IPS DF 6.9 (cell line): ENCODE measurements at regions not wholly inside any gene's neighbourhood (a gene's known extent, or its start where the extent isn't known, plus 50 kb on each side); places are given as distances from the start of the nearest gene placed in this dataset.
A peak's percentile ranks its signal among the peaks of the same experiment; 100 is the strongest.

ENCODE experiments used
- DNase-seq: peaks from one replicate; pipeline ENCODE4 v3.0.0-alpha.2; 2013; ENCODE audit warnings: low read depth, low spot score
- H3K27ac ChIP-seq: one replicate; pipeline ENCODE4 v1.5.1; 2013; ENCODE audit warnings: low read length, control low read depth
- H3K27me3 ChIP-seq: 2 replicates; pipeline ENCODE4 v1.6.1; 2013; ENCODE audit warnings: mild to moderate bottlenecking, low read length; ENCODE audit not compliant: control insufficient read depth, insufficient read depth
- H3K36me3 ChIP-seq: 2 replicates; pipeline ENCODE4 v1.6.1; 2013; ENCODE audit warnings: low read length; ENCODE audit not compliant: control insufficient read depth, insufficient read depth
- H3K4me1 ChIP-seq: 2 replicates; pipeline ENCODE4 v1.6.1; 2013; ENCODE audit warnings: low read length; ENCODE audit not compliant: control insufficient read depth, insufficient read depth
- H3K4me3 ChIP-seq: 2 replicates; pipeline ENCODE4 v1.5.1; 2013; ENCODE audit warnings: mild to moderate bottlenecking, low read length
- H3K9me3 ChIP-seq: 2 replicates; pipeline ENCODE4 v1.6.1; 2013; ENCODE audit warnings: low read length, inconsistent platforms; ENCODE audit not compliant: control insufficient read depth, insufficient read depth
- WGBS: extraction: QIAGEN DNeasy Blood & Tissue Kit; methylation state at CpG from one replicate; pipeline ENCODE4 v1.1.7; 2013; ENCODE audit warnings: mixed read lengths, missing lambda C conversion rate; ENCODE audit not compliant: insufficient read length, insufficient coverage; 5-methylcytosine and 5-hydroxymethylcytosine counted together

DNA sequence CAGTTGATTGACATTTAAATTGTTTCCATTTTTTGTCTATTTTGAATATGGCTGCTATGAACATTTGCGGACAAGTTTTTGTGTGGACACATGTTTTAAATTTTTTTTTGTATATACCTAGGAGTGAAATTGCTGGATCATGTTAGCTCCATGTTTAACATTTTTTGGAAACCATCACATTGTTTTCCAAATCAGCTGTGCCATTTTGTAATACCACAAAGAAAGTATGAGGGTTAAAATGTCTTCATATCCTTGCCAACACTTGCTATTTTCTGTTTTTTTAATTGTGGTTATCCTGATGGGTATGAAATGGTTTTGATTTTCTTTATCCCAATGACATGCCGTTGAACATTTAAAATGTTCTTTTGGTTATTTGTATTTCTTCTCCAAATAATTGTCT lies 52.1 kb downstream of the CARTPT start:
- Histone ChIP-seq H3K4me3 (no peak overlapping the region), H3K9me3 (no peaks in the 10 kb centered on the region), H3K27me3 (no peaks in the 10 kb centered on the region), H3K27ac (no peak overlapping the region), H3K4me1 (no peaks in the 10 kb centered on the region), H3K36me3 (no peaks in the 10 kb centered on the region)
- no peak for DNase-seq
- WGBS = no CpG with 5 or more reads among the region's 2 CpGs

- Histone ChIP-seq H3K9me3 (no peaks in the 10 kb centered on the region), H3K4me1 (no peaks in the 10 kb centered on the region), H3K27me3 (no peaks in the 10 kb centered on the region), H3K4me3 (no peak overlapping the region), H3K36me3 (no peaks in the 10 kb centered on the region), H3K27ac (no peak overlapping the region)
- WGBS = no CpG with 5 or more reads among the region's 4 CpGs
- DNase-seq = no peak
Observed at GRCh38 chr5:71778678-71779276, 59.7 kb downstream of the CARTPT start.

GRCh38 chr5:71780597-71780996 lies 61.5 kb downstream of the CARTPT start:
- no peak for DNase-seq
- no peaks in the 10 kb centered on the region for H3K4me1 ChIP-seq
- no CpG with 5 or more reads among the region's 6 CpGs for WGBS
- no peaks in the 10 kb centered on the region for H3K36me3 ChIP-seq
- no peaks in the 10 kb centered on the region for H3K27me3 ChIP-seq
- no peak overlapping the region for H3K27ac ChIP-seq
- no peaks in the 10 kb centered on the region for H3K9me3 ChIP-seq
- no peak overlapping the region for H3K4me3 ChIP-seq

DNA sequence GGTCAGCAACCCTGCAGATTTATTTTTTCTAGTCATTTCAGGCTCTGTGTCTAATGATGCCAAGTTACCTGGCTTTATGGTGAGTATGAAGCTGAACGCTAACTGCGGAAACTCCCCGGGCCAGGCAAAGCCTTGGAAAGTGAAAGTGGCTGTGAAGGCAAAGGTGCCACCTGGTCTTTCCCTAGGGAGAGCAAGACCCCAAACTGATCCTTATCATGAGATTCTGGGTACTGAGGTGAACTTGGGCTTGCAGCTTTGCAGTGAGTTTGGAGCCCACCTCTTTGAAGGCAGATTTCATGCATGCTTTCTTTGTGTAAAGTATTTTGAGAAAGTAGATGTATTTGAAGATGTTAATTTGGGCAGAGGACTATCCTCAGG lies 63.3 kb downstream of the CARTPT start:
- no CpG with 5 or more reads among the region's 3 CpGs for WGBS

DNA sequence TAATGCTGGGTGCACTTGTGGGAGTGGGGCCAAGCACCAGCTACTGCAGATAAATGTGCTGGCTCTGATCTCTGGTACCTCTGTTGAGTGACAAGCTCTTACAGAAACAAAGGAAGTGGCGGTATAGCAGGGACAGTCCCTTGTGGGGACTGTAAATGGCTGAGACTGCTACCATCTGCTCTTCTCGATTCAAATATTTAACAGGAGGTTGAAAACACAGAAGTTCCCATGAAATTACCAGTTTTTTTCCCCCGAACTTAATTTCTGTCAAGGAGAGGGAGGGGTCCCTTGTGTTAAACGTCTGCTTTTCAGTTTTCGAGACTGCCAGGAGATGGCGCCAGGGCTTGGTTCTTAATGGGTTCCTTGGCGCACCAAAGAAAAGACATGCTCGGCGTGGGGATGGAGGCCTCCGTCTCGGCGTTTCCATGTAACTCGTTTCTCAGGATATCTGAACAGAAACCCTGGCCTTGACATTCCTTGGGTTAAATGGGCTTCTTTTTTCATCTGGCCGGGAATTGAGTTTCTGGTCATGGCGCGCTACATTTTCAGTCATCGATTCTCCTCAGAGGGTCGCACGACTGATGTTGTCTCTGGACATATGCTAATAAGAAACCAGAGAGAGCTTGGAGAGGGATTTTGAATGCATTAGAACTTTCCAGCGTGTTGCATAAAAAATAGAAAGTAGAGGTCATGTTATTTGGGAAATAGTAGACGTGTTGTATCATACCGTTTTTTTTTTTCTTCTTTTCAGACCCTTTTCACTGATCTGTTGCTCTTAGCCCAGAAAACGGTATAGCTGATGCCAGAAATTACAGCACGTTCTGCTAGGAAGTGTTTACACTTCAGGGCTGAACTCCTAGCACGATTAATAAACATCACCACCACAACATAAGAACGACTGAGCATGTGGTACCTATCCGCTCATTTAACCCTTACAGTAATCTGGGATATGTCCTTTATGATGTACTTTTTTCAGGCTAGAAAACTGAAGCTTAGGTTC lies 64.0 kb downstream of the CARTPT start:
- no peaks in the 10 kb centered on the region for H3K27me3 ChIP-seq
- no peaks in the 10 kb centered on the region for H3K9me3 ChIP-seq
- no peak overlapping the region for H3K27ac ChIP-seq
- H3K36me3 ChIP-seq = no peaks in the 10 kb centered on the region
- WGBS = no CpG with 5 or more reads among the region's 27 CpGs
- no peaks in the 10 kb centered on the region for H3K4me1 ChIP-seq
- peak; percentile 84 for DNase-seq
- no peak overlapping the region for H3K4me3 ChIP-seq

More for the DNA sequence above, 63.3 kb downstream of the CARTPT start:
- Histone ChIP-seq H3K27ac (no peak overlapping the region), H3K36me3 (no peaks in the 10 kb centered on the region), H3K4me3 (no peak overlapping the region), H3K4me1 (no peaks in the 10 kb centered on the region), H3K9me3 (no peaks in the 10 kb centered on the region), H3K27me3 (no peaks in the 10 kb centered on the region)
- no peak for DNase-seq

DNA sequence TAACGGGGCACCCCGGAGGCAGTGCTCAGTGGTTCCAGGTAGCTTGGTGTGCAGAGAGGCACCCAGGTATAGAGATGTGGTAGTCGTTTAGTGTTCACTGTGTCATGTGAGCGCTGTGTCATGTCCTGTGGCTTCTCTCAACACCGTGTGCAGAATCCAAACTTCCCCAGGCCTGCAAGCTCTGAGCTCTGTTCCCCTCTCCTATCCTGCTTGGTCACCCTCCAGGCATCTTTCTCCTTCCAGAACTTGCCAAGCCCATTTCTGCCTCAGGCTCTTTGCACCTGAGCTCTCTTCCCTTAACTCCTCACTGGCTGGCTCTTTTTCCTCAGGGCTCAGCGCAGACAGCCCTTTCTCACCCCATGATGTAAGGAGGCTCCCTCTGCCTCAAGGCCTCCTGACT lies 64.8 kb downstream of the CARTPT start:
- H3K4me1 ChIP-seq = no peaks in the 10 kb centered on the region
- H3K9me3 ChIP-seq = no peaks in the 10 kb centered on the region
- no peaks in the 10 kb centered on the region for H3K27me3 ChIP-seq
- no peak overlapping the region for H3K27ac ChIP-seq
- no peaks in the 10 kb centered on the region for H3K36me3 ChIP-seq
- DNase-seq = no peak
- no CpG with 5 or more reads among the region's 6 CpGs for WGBS
- no peak overlapping the region for H3K4me3 ChIP-seq

- no peaks in the 10 kb centered on the region for H3K27me3 ChIP-seq
- no peak overlapping the region for H3K4me3 ChIP-seq
- WGBS = no CpG with 5 or more reads among the region's 8 CpGs
- no peak overlapping the region for H3K27ac ChIP-seq
- no peak for DNase-seq
- no peaks in the 10 kb centered on the region for H3K4me1 ChIP-seq
- H3K36me3 ChIP-seq = no peaks in the 10 kb centered on the region
- H3K9me3 ChIP-seq = no peaks in the 10 kb centered on the region
Observed at GRCh38 chr5:71786337-71787055, 67.4 kb downstream of the CARTPT start.

- H3K4me3 ChIP-seq = no peak overlapping the region
- H3K9me3 ChIP-seq = no peaks in the 10 kb centered on the region
- H3K27me3 ChIP-seq = no peaks in the 10 kb centered on the region
- DNase-seq = no peak
- H3K27ac ChIP-seq = no peak overlapping the region
- H3K4me1 ChIP-seq = no peaks in the 10 kb centered on the region
- no peaks in the 10 kb centered on the region for H3K36me3 ChIP-seq
- no CpG with 5 or more reads among the region's 2 CpGs for WGBS
Observed at GRCh38 chr5:71788794-71789193, 69.7 kb downstream of the CARTPT start.

DNA sequence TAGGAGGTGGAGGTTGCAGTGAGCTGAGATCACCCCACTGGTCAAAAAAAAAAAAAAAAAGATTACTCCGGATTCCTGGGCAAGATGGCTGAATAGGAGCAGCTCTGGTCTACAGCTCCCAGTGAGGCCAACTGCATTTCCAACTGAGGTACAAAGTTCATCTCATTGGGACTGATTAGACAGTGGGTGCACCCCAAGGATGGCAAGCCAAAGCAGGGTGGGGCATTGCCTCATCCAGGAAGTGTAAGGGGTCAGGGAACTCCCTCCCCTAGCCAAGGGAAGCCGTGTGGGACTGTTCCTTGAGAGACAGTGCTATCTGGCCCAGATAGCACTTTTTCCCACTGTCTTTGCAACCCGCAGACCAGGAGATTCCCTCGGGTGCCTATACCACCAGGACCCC lies 70.7 kb downstream of the CARTPT start:
- H3K36me3 ChIP-seq = no peaks in the 10 kb centered on the region
- no peak overlapping the region for H3K27ac ChIP-seq
- H3K27me3 ChIP-seq = no peaks in the 10 kb centered on the region
- H3K4me3 ChIP-seq = no peak overlapping the region
- WGBS = no CpG with 5 or more reads among the region's 4 CpGs
- H3K4me1 ChIP-seq = no peaks in the 10 kb centered on the region
- no peak for DNase-seq
- no peaks in the 10 kb centered on the region for H3K9me3 ChIP-seq

DNA sequence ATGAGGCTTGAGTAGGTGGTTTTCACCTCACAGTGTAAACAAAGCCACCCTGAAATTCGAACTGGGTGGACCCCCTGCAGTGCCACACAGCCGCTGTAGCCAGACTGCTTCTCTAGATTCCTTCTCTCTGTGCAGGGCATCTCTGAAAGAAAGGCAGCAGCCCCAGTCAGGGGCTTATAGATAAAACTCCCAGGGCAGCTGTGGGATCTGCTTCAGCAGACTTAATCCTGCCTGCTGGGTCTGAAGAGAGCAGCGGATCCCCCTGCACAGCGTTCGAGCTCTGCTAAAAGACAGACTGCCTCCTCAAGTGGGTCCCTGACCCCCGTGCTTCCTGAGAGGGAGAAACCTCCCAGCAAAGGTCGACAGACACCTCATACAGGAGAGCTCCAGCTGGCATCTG lies 71.4 kb downstream of the CARTPT start:
- DNase-seq = no peak
- H3K36me3 ChIP-seq = no peaks in the 10 kb centered on the region
- no peak overlapping the region for H3K27ac ChIP-seq
- H3K27me3 ChIP-seq = no peaks in the 10 kb centered on the region
- WGBS = no CpG with 5 or more reads among the region's 7 CpGs
- H3K4me3 ChIP-seq = no peak overlapping the region
- no peaks in the 10 kb centered on the region for H3K9me3 ChIP-seq
- H3K4me1 ChIP-seq = no peaks in the 10 kb centered on the region
